GM18517 (cell line): ENCODE measurements at regions not wholly inside any gene's neighbourhood (a gene's known extent, or its start where the extent isn't known, plus 50 kb on each side); places are given as distances from the start of the nearest gene placed in this dataset.

Experiments
- ATAC-seq: cut with Tn5 transposase; IDR thresholded peaks from one replicate; pipeline ENCODE4 v1.9.1; 2021; ENCODE audit warnings: mild to moderate bottlenecking, moderate library complexity; ENCODE audit not compliant: unreplicated experiment

- ATAC-seq, result no peak
These were observed 599.5 kb upstream of the PTGER4 start for GRCh38 chr5:40080191-40080590.

- no peak for ATAC-seq
These were observed 600.7 kb upstream of the PTGER4 start for GRCh38 chr5:40078898-40079575.

- no peak for ATAC-seq
These were observed 604.9 kb upstream of the PTGER4 start for GRCh38 chr5:40074826-40075225.

- ATAC-seq, result no peak
These were observed 605.8 kb upstream of the PTGER4 start for GRCh38 chr5:40073927-40074326.

GRCh38 chr5:40071870-40072269, 607.8 kb upstream of the PTGER4 start:
- ATAC-seq, result no peak

GRCh38 chr5:40066616-40067015, 613.1 kb upstream of the PTGER4 start:
- no peak for ATAC-seq

- ATAC-seq, result no peak
These were observed 626.9 kb upstream of the PTGER4 start for GRCh38 chr5:40052808-40053207.

- ATAC-seq, result no peak
These were observed 622.0 kb upstream of the DAB2 start for GRCh38 chr5:40046792-40047191.

GRCh38 chr5:40045429-40045828, 620.6 kb upstream of the DAB2 start:
- no peak for ATAC-seq

GRCh38 chr5:40043916-40044315, 619.1 kb upstream of the DAB2 start:
- ATAC-seq, result no peak

- no peak for ATAC-seq
These were observed 616.7 kb upstream of the DAB2 start for GRCh38 chr5:40041452-40041851.

- ATAC-seq, result no peak
These were observed 612.9 kb upstream of the DAB2 start for GRCh38 chr5:40037713-40038112.

GRCh38 chr5:40034441-40034840, 609.7 kb upstream of the DAB2 start:
- ATAC-seq, result no peak

- ATAC-seq, result peak; percentile 92
These were observed 608.6 kb upstream of the DAB2 start for GRCh38 chr5:40033411-40033810.

GRCh38 chr5:40033009-40033408, 608.2 kb upstream of the DAB2 start:
- ATAC-seq, result no peak

- ATAC-seq, result no peak
These were observed 605.9 kb upstream of the DAB2 start for GRCh38 chr5:40030661-40031060.

GRCh38 chr5:40029711-40030495, 605.1 kb upstream of the DAB2 start:
- no peak for ATAC-seq

- no peak for ATAC-seq
These were observed 602.6 kb upstream of the DAB2 start for GRCh38 chr5:40027400-40027799.

GRCh38 chr5:40025586-40025985, 600.8 kb upstream of the DAB2 start:
- ATAC-seq, result no peak

GRCh38 chr5:40022057-40022456, 597.3 kb upstream of the DAB2 start:
- ATAC-seq, result no peak

GRCh38 chr5:40021007-40021406, 596.2 kb upstream of the DAB2 start:
- no peak for ATAC-seq

GRCh38 chr5:40017918-40018317, 593.1 kb upstream of the DAB2 start:
- no peak for ATAC-seq

GRCh38 chr5:40017135-40017534, 592.4 kb upstream of the DAB2 start:
- ATAC-seq, result no peak
